HG03196 (cell line): ENCODE measurements at regions not wholly inside any gene's neighbourhood (a gene's known extent, or its start where the extent isn't known, plus 50 kb on each side); places are given as distances from the start of the nearest gene placed in this dataset.
"Not testable (repeated sequence)": the region's sequence is repeated elsewhere in the genome, so short reads cannot be mapped to it uniquely, and the experiment has no call there.

Experiments
- ATAC-seq: cut with Tn5 transposase; IDR thresholded peaks from one replicate; pipeline ENCODE4 v1.9.1; 2021; ENCODE audit not compliant: unreplicated experiment

GRCh38 chr15:35925275-35926006 is 379.5 kb upstream of the DPH6 start:
- ATAC-seq = no peak

GRCh38 chr15:35926007-35926380 is 380.0 kb upstream of the DPH6 start:
- no peak for ATAC-seq

- no peak for ATAC-seq
These were observed 382.9 kb upstream of the DPH6 start for GRCh38 chr15:35928847-35929246.

- ATAC-seq = no peak
These were observed 383.9 kb upstream of the DPH6 start for GRCh38 chr15:35929740-35930444.

DNA sequence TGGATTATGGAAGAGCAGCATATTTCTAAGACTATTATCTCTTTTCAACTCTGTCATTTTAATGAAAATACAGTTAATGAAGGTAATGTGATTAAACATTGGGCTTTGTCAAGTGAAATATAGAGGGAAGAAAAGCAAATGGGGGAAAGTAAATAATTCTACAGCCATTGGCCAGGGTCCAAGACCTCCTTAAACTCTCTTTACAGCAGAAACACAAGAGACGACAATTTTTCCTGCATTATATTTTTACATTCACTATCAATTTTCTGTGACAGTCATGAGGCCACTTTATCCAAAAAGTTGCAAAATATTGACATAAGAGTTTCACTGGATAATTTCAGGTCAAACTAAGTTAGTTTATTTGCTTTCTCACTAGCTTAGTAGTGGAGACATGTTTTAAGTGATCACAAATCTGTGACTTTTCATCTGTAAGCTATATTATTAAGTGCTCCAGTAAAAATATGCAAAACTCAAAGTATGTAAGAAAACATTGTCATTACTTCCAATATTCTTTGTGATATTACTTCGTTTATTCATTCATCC is 385.9 kb upstream of the DPH6 start:
- ATAC-seq = no peak

DNA sequence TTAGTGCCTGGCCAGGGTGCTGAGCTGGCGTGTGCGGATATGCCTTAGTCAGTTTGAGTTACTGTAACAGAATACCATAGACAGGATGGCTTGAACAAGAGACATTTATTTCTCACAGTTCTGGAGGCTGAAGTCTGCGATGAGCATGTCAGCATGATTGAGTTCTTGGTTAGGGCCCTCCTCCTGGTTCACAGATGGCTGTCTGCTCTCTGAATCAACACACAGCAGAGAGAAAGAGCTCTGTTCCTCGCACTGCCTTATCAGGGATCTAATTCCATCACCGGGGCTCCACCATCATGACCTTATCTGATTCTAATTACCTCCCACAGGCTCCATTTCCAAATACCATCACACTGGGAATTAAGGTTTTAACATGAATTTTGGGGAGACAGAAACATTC is 386.6 kb upstream of the DPH6 start:
- ATAC-seq = no peak

DNA sequence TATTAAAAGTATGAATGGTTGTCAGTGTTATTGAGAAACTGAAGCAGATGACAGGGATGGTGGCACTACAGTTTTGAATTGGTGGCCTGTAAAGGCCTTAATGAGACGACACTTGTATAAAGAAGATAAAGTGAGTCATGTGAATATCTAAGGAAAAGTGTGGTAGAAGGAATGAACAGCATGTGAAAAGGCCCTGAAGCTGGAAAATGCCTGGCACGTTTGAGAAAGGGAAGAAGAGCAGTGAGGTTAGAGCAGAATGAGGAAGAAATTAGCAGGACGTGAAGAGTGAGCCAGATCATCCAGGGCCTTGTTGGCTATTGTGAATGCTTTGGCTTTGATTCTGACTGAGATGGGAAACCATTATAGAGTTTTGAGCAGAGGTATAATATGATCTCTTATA is 387.6 kb upstream of the DPH6 start:
- no peak for ATAC-seq

- ATAC-seq = no peak
These were observed 388.6 kb upstream of the DPH6 start for GRCh38 chr15:35934383-35935049.

GRCh38 chr15:35936284-35936683 is 390.3 kb upstream of the DPH6 start:
- no peak for ATAC-seq

- no peak for ATAC-seq
These were observed 391.4 kb upstream of the DPH6 start for GRCh38 chr15:35937380-35937779.

GRCh38 chr15:35944945-35945585 is 399.1 kb upstream of the DPH6 start:
- ATAC-seq = no peak

- ATAC-seq = no peak
These were observed 407.5 kb upstream of the DPH6 start for GRCh38 chr15:35953424-35953823.

DNA sequence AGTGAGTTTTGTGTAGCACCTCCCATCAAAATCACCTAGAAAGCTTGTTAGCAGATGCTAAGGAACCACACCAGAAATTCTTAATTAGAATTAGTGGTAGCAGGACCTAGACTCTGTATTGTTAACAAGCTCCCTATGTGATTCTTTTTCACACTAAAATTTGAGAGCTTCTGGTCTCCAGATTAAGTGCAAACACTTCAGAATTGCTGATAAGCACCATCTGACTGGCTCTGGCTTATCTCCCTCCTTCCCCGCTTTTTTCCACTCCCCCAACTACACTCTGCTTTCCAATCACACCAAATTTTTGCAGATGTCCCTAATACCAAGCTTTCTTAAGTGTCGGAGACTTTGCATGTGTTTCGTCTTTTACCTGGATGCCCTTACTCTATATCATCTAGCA is 410.1 kb upstream of the DPH6 start:
- no peak for ATAC-seq

DNA sequence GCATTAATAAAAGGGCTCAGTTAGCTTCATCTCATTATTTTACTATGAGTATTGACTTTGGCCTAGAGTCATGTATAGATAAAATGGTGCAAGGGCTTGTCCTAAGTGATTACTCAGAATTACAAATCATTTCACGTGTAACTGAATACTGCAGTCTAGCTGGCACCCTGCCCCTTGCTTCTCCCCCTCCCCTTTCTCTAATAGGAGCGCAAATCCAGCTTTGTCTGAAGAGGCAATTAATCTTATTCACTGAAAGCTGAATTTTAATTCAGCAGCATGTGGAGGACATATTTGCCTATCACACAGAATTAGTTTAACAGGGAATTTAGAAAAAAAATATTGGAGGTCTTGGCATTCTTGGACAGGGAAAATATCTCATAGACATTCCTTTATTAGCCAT is 412.1 kb upstream of the DPH6 start:
- ATAC-seq = no peak

- ATAC-seq = no peak
These were observed 413.0 kb upstream of the DPH6 start for GRCh38 chr15:35958975-35959374.

DNA sequence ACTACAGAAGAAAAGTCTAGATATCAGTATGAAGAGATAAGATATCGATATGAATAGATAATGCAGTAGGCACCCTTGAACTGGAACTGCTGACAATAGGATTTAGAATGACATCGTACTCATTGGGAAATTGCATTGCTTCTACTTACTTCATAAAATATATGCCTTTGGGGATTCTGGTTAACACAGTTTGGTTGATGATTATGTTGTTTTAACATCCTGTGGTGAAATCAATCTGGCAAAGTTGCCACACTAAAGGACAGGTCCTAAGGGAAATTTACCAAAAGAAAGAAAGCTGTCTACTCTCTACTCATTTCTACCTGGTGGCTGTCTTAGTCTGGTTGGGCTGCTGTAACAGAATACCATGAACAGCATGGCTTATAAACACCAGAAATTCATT is 417.4 kb upstream of the DPH6 start:
- no peak for ATAC-seq

DNA sequence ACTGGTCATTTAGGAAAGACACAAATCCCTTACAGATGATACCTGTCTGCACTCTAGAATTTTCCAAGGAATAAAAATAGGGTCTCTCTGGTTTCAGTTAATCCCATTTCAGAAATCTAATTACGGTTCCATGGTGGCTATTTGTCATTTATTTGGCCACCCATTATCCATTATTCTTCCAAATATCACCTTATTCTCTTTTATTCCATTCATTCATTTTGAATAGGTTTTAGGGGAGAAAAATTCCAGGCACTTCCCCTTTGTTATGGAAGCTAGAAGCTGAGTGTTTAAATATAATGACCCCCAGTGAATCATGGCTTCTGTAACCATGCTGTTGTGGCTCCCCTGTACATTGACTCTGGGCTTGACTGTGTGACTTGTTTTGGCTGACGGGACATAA is 420.8 kb upstream of the DPH6 start:
- ATAC-seq = no peak

- ATAC-seq = not testable (repeated sequence)
These were observed 422.0 kb upstream of the DPH6 start for GRCh38 chr15:35967968-35968367.

- no peak for ATAC-seq
These were observed 427.1 kb upstream of the DPH6 start for GRCh38 chr15:35973029-35973428.

DNA sequence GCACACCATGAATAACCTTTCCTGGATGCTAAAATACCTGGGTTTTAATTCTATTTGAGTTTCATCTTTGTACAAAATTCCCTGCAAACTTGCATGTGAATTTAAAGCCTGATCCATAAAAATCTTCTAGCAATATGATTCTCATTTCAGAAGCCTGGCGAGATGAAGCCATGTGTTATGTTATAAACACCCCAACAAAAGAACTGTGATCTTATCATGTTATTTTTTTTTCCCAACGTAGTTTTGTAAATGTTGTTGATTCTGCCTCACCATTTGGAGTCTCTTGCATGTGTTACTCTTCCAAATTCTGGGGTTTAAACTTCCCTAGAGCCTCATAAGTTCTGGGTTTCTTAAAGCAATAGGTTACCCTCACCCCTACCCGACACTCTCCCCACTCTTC is 428.1 kb upstream of the DPH6 start:
- no peak for ATAC-seq

DNA sequence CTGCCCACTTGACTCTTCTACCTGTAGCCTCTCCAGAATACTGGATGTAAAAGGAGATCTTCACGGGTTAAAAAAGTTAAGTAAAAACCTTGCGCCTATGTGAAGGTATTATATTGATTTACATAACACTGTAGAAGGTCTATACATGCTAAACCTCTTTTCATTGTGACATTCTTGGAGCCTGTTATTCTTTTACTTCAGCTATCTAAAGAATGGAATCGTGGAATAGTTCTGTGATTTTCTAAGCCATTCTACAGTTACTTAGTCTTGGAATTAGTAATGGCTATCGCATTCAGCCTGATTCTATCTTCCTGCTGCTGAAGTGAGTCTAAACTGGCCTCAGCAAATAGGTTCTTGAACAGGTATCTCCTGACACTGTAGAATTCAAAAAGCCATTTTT is 430.0 kb upstream of the DPH6 start:
- ATAC-seq = no peak

DNA sequence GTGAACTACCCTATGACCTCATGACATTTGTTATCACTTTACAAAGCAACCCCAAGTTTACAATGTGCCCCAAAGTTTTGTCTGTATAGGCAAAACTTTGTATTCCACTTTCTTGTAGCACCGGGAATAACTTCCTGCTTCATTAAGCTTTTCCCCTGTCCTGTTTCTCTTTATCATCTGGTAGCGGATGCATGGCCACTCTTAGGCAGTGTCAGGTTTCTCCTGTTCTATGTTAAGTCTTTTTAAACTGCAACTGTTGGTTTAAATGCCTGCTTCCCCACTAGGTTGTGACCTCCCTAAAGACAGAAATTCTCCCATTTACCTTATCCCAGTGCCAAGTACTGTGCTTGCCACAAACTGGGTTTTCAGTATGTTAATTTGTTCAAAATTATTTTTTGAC is 433.6 kb upstream of the DPH6 start:
- ATAC-seq = no peak
